ENCODE measurements at regions not wholly inside any gene's neighbourhood (a gene's known extent, or its start where the extent isn't known, plus 50 kb on each side); places are given as distances from the start of the nearest gene placed in this dataset.
A peak's percentile ranks its signal among the peaks of the same experiment; 100 is the strongest.
"Not testable (repeated sequence)": the region's sequence is repeated elsewhere in the genome, so short reads cannot be mapped to it uniquely, and the experiment has no call there.

DNA sequence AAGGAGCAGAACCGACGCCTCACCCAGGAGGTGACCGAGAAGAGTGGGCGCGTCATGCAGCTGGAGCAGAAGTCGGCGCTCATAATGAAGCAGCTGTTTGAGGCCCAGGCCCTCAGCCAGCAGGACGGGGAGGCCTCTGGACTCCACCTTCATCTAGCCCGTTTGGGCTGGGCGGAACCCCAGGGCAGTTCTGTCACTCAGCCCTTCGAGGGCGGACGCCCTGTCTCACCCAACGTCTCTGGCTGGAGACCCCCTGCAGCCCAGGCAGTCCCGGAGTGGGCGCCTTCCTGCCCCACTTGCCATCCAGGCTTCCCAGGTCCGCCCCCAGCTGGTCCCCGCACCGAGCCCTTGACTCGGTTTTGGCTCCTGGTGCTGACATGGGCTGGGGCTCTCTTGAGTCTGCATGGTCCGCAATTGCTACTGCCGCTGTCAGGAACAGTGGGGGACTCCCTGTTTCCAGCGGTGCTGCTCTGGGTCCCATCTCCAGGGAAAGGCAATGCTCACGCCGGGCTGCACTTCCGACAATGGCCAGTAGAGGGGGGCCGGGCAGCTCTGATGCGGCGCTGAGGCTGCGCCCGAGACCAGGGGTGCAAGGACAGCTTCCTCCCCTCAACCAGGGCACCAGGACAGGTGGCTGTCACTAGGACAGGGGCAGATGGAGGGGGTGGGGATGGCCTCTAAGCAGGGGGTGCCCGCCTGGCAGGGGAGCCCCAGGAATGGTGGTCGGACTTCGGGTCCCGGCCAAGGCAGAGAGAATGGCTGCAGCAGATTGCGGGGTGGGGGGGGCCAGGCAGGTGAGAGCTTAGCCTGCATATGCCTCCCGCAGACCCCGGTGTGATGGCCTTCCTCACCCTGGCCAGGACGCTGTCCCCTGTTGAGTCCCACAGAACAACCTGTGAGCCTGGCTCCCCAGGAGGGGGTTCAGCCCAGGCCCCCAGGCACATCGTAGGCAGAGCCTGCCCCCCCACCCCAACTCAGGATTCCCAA, 71.2 kb upstream of the KCTD7 start:
- intact Hi-C loops (cut with DNase I) = no loop called here

DNA sequence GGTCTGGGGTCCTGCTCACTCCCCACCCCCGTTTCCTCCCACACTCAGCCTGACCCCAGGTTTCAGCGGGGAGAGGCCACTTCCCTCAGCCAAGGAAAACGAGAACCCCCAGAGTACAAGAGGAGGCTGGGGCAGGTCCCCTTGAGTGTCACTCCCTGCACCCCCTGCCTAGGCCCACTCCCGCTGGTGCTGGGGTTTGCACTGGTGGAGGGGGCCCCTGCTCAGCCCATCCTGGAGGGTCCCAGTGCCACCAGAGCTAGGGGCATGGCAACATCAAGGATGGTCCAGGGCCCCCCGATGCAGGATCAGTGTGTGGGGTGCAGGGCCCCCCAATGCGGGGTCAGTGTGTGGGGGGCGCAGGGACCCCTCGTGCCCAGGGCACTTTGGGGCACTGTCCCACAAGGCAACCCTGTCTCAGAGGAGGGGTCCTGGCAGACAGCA, 70.5 kb upstream of the KCTD7 start:
- intact Hi-C loops (cut with DNase I) = no loop called here
- DNase-seq (ENCODE audit: low spot score) = peak; percentile 73

More for the DNA sequence above, 71.2 kb upstream of the KCTD7 start:
- DNase-seq (ENCODE audit: low spot score) = peak; percentile 93

DNA sequence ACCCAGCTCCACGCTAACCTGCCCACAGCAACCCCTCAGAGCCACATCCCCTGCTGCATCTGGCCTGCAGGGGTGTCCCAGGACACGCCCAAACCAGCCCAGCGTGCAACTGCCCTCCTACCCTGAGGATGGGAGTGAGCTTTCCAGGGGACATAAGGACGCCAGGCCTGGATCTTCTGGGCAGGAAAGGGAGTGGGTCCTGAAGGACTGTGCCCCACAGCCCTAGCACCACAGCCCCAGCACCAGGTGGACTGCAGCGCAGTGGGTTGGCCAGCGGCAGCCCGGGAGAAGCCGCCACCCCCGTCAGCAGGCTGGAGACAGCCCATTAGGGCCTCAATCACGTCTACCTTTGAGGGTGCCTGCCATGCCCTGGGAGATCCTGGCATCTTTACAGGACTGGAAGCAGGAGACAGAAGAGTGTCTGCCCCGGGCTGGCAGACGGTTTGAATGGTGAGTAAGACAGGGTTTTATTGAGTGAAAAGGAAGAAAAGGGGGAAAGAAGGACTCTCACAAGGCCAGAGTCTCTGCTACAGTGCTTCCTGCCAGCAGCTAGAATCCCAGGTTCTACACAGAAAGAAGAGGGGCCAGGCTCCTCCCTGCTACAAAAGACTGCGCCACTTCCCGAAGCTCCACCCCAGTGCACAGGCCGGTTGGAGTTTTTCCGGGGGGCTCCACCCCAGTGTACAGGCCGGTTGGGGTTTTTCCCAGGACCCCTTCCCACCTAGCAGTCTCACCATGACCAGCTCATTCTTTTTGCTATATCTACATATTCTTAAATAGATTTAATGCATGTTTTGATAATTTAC, 69.8 kb upstream of the KCTD7 start:
- intact Hi-C loops (cut with DNase I) = no loop called here
- DNase-seq (ENCODE audit: low spot score) = no peak

DNA sequence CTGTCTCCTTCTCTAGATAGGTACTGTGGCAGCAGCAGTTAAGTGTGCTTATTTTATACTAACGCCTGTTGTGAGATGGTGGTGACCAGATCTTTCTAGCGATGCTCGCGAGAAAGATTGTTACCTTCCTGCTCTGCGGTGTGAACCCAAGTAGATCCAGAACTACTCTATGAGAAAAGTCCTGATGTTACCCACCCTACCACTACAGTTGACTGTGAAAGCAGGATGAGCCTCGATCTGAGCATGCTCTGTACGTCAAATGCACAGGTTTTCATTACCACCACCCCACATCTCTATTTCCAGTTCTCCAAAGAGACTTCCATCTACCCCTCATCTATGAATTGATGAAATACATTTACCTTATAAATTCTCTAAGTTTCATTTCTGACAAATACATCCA, 64.6 kb upstream of the KCTD7 start:
- intact Hi-C loops (cut with DNase I) = no loop called here

DNA sequence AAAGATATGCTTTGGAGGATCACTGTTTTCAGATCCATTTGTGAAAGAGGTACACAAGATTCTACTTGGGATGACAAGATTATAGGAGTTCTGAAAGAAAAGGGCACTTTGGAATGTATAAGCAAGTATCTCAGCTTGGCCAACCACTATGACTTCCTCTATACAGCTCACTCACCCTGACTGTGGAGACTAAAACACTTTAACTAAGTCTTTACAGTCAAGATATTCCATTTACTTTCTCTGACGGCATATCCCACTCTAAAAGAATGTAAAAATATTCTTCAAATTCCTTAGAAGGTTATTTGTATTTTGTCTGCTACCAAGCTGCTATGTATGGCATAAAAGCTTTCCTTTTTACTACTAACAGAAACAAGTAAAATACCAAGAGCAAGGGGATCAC, 58.5 kb upstream of the KCTD7 start:
- intact Hi-C loops (cut with DNase I); DNase-seq (ENCODE audit: low spot score): not testable (repeated sequence)

More for the DNA sequence above, 64.6 kb upstream of the KCTD7 start:
- no peak for DNase-seq (ENCODE audit: low spot score)

DNA sequence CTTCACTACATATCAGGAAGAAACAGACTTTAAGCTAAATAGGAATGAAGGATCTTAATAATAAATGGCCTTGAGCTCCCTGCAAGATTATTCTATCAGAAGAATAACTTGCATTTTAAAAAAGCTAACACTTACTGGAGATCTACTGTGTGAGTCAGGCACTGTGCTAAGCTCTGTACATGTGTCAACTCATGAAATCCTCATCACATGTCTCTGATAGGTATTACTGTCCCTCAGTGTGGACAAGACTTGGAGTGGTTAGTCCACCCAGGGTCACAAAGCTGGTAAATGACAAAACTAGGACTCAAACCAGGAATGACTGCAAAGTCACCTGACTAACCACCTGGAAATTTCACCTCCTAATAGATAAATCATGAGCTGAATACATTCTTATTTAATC, 57.1 kb upstream of the KCTD7 start:
- intact Hi-C loops (cut with DNase I) = no loop called here
- no peak for DNase-seq (ENCODE audit: low spot score)

DNA sequence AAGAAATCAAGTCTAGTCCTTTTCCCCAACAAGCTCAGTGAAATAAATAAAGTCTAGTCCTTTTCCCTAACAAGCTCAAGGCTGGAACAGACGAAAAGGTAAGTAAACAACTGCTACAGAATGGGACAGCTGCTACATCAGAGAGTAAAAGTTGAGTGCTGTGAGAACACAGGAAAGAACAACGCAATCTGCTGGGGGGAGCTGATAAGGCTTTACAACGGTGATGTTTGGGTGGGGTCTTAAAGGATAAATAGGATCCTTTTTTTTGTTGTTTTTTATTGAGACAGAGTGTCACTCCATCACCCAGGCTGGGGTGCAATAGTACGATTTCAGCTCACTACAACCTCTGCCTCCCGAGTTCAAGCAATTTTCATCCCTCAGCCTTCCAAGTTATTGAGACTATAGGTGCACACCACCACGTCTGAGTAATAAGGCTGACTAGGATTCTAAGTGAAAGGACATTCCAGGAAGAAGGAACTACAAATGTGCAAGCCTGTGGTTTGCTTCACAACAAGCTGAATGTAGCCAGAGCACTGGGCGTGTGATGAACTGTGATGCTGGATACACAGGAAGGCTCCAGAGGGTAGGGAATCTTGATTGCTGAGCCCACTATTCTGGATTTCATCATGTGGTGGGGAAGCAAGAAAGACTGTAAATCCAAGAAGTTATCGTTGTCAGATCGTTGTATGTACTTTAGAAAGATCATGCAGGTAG, 54.7 kb upstream of the KCTD7 start:
- DNase-seq (ENCODE audit: low spot score); intact Hi-C loops (cut with DNase I): not testable (repeated sequence)

DNA sequence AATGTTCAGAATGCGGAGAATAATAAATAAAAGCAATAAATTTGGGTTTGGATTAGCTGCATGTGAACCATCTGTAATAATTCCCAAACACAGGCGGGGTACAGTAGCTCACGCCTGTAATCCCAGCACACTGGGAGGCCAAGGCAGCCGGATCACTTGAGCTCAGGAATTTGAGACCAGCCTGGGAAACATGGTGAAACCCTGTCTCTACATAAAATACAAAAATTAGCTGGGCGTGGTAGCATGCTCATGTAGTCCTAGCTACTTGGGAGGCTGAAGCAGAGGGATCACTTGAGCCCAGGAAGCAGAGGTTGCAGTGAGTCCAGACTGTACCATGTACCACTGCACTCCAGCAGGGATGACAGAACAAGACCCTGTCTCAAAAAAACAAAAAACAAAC, 53.9 kb upstream of the KCTD7 start:
- DNase-seq (ENCODE audit: low spot score); intact Hi-C loops (cut with DNase I): not testable (repeated sequence)

DNA sequence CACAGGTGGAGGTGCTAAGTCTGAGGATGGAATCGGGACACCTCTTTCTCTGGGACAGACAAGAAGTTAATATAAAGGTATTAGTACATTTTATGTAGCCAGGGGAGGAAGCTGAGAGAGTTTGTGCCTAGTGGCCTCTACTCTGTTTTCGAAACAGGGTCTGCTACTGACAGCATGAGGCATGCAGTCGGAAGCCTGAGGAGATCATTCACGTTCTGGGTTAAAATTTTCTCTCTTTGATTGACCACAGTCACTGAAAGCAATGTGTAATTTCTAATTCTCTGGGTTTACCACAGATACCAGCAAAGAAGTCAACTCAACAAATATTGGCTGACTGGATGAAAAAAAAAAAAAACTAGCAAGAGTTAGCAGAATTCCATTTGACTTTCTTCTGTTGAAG, 53.3 kb upstream of the KCTD7 start:
- no peak for DNase-seq (ENCODE audit: low spot score)
- intact Hi-C loops (cut with DNase I) = no loop called here

DNA sequence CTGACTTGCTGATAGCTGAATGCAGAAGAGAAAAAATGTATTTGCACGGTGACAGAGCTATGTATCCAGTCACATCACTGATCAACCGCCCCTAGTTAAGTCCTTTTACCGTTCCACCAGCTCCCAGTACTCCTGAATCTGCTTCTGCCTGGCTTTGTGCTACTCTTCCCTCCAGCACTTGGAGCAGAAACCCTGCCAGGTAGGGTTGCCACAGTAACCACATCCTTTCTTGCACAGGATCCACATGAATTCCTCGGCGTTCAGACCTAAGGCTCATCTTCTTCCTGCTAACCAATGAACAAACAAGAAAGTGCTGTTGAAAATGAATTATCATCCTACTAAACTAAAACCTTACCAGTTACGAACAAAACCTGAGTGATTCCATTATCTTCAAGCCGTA, 52.0 kb upstream of the KCTD7 start:
- intact Hi-C loops (cut with DNase I) = no loop called here
- DNase-seq (ENCODE audit: low spot score) = no peak
